ENCODE measurements at regions not wholly inside any gene's neighbourhood (a gene's known extent, or its start where the extent isn't known, plus 50 kb on each side); places are given as distances from the start of the nearest gene placed in this dataset.
A peak's percentile ranks its signal among the peaks of the same experiment; 100 is the strongest.

DNA sequence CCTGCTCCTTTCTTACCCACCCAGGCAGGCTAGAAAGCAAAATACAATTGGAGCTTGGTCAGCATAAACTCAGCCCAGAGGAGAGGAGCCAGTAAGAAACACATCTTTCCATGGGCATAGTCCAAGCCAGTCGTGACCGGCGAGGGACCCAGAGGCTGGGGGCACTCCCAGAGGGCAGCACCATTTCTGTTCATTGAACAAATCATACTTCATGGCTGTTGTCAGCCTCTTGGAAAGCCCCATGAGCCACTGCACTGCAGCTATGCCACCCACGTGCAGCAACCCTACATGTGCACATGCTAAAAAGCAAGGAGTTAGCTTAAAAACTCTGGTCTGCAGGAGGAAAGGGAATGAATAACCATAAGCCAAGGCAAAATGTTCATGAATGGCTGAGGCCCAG is 90.0 kb upstream of the CDKN3 start:
- H3K36me3 Mint-ChIP-seq = no peaks in the 10 kb centered on the region
- no peak for DNase-seq
- no peaks in the 10 kb centered on the region for H3K4me1 Mint-ChIP-seq
- H3K9me3 Mint-ChIP-seq = no peaks in the 10 kb centered on the region
- POLR2A ChIA-PET = no interaction called here
- H3K4me3 Mint-ChIP-seq = no peak overlapping the region
- H3K27ac Mint-ChIP-seq = no peak overlapping the region
- ATAC-seq = no peak
- peaks cover 3 to 31% (median 10%) of the 10 kb centered on the region in 5 donors for H3K27me3 Mint-ChIP-seq

DNA sequence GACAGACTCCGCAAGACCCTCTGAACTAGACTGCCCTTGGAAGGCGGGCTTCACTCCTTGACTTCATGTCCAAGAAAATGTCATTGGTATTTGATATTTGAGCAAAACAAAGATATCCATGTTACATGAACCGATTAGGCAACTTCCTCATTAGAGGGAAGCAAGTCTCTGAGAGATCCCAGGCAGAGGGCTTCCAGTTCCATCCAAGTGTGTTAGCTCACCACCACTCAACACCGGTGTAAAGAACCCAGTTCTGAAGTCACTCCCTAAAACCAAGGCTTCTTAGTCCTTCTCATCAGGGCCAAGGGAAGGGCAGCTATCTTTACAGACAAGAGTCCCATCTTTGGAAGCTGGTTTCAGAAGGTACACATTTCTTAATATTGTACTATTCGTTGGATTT is 87.2 kb upstream of the CDKN3 start:
- Mint-ChIP-seq H3K27ac (no peak overlapping the region), H3K27me3 (peaks cover 5 to 33% (median 10%) of the 10 kb centered on the region in 5 donors)
- no peak for ATAC-seq

DNA sequence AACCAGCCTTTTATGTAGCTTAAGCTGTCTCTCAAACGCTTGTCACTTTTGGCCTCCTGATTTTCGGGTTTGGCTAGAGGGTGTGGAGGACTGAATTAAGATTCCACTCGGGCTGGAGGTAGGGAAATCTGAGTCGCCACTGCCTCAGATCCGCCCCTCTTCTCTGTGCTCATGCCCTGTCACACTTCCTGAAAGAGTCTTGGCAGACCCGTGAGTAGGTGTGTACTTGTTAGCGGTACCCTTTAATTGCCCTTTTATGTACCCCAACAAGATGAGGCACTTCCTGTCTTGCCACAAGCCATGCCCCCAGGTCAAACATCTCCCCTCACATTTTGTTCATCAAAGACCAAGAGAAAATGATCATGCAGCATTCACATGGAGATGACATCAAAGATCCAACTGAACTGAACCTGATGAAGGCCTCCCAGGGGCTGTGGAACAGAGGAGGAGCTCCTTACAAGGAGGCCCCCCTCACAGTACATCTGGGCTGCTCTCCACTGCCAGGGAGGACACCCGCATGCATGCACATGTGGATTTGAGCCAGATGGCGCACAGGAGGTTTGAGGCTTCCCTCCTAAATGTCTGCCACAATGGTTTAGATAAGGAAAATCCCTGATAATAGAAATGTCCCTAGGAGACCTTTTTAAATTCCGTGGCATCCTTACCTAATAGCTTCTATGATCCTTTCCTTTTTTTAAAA is 86.5 kb upstream of the CDKN3 start:
- POLR2A ChIA-PET = no interaction called here
- H3K36me3 Mint-ChIP-seq = no peaks in the 10 kb centered on the region
- no peaks in the 10 kb centered on the region for H3K9me3 Mint-ChIP-seq
- peak overlapping the region in 1 of 10 donors; percentile 45 for H3K27ac Mint-ChIP-seq
- no peak overlapping the region for H3K4me3 Mint-ChIP-seq
- DNase-seq = no peak
- no peak for ATAC-seq
- H3K4me1 Mint-ChIP-seq = no peaks in the 10 kb centered on the region
- H3K27me3 Mint-ChIP-seq = peaks cover 6 to 33% (median 11%) of the 10 kb centered on the region in 5 donors

More for the DNA sequence above, 87.2 kb upstream of the CDKN3 start:
- Mint-ChIP-seq H3K4me1 (no peaks in the 10 kb centered on the region), H3K9me3 (no peaks in the 10 kb centered on the region), H3K4me3 (no peak overlapping the region), H3K36me3 (no peaks in the 10 kb centered on the region)
- no peak for DNase-seq
- POLR2A ChIA-PET = no interaction called here

DNA sequence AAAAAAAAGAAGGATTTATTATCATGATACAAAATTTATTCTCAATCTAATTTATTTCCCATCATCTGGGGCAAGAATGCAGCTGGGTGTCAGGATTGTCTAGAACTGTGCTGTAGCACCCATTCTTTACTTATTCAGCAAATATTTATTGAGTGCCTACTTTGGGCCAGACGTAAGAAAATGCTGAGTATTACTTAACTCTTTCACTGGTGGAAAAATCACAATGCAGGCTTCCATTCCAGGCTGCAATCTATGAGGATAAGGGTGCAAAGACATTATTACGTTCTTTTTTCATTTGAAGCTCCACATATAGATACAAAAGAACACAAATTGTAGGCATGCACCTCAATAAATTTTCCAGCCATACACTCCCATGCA is 86.0 kb upstream of the CDKN3 start:
- H3K27ac Mint-ChIP-seq = no peak overlapping the region
- peaks cover 6 to 31% (median 9%) of the 10 kb centered on the region in 5 donors for H3K27me3 Mint-ChIP-seq
- no peaks in the 10 kb centered on the region for H3K36me3 Mint-ChIP-seq
- no peaks in the 10 kb centered on the region for H3K9me3 Mint-ChIP-seq
- no peak overlapping the region for H3K4me3 Mint-ChIP-seq
- no peak for DNase-seq
- POLR2A ChIA-PET = no interaction called here
- ATAC-seq = no peak
- no peaks in the 10 kb centered on the region for H3K4me1 Mint-ChIP-seq

DNA sequence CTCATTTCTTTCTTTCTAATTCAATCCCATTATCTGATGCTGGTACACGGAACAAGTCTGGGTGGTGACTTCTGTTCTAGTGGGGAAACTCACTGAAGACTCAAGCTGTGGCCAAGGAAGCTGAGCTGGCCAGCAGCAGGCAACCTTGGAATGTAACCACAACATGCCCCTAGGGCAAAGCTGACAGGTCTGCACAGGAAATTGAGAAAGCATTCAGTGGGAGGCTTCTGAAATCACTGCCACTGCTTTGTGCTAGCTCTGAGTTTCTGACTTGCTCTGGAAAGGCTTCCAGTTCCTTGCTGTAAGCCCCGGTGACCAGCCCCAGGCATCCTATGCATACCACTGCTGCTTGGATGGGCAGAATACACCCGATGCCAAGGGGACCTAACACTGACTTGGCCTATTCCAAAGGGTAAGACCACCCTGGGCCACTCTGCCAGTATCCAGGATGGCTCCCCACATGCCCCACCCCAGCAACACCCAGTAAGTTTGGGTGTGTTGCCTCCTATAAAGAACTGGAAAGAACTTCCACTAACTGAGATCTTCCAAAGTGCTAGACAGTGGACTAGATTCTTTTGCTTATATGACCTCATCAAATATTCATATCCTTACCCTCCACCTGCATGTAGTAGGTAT is 84.5 kb upstream of the CDKN3 start:
- H3K9me3 Mint-ChIP-seq = no peaks in the 10 kb centered on the region
- H3K36me3 Mint-ChIP-seq = no peaks in the 10 kb centered on the region
- no peaks in the 10 kb centered on the region for H3K4me1 Mint-ChIP-seq
- no peak overlapping the region for H3K4me3 Mint-ChIP-seq
- peaks cover 9 to 23% (median 12%) of the 10 kb centered on the region in 5 donors for H3K27me3 Mint-ChIP-seq
- H3K27ac Mint-ChIP-seq = no peak overlapping the region
- DNase-seq (no peak), ATAC-seq (no peak)
- POLR2A ChIA-PET = no interaction called here

DNA sequence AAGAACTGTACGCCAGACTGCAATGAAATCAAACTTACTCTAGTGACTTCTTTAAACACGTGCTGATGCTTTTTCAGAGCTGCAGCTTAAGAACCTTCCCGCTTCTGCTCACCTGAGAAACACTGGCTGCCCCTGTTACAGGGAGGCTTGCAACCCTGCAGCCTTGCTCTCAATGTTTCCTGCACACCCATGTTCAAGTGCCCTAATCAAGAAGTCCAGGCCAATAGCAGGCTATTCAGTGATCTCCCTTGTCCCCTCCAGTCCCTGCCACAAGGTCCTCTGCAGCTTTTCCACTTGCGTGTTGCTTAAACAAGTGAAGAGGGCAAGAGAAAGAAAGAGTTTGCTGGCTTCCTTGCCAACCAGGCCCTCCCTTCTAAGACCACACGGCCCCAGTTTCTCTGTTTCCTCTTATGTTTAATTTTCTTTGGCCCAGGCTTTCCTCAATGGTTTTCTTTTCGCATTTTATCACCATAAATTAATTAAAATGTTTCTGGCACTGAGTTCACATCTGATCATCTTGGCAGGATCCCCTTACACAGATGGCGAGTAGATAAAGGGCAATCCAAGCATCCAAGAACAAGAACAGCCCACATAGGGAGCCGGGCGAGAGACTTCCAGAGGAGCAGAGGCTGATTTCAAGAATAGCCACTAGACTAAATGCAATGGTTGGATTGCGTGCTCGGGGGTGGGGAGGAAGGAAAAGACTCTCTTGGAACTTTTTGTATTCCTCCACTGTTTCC is 82.3 kb upstream of the CDKN3 start:
- no peak overlapping the region for H3K27ac Mint-ChIP-seq
- no peak for DNase-seq
- H3K4me1 Mint-ChIP-seq = no peaks in the 10 kb centered on the region
- peaks cover 3 to 18% (median 12%) of the 10 kb centered on the region in 5 donors for H3K27me3 Mint-ChIP-seq
- no peak for ATAC-seq
- POLR2A ChIA-PET = interaction anchor here (0.6 kb wide), 1 partner anchor 403 kb away, joined by 4 read pairs; no protein-coding TSS in a partner anchor
- no peaks in the 10 kb centered on the region for H3K36me3 Mint-ChIP-seq
- no peaks in the 10 kb centered on the region for H3K9me3 Mint-ChIP-seq
- no peak overlapping the region for H3K4me3 Mint-ChIP-seq

DNA sequence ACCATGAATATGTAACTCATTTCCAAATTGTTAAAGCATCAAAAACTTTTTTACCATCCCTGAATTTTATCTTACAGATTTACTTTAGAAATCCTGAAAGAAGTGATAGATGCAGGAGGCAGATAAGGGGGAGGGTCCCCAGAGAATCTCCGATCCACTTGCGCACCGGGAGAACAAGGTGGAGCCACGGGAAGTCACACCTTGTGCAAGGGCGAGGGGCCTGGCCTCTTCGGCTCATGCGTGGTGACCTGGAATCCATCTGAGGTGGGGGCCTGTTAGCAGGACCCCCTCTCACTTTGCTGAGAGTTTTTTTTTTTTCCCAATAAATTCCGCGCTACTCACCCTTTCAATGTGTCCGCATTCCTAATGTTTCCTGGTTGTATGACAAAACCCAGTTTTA is 80.2 kb upstream of the CDKN3 start:
- no peaks in the 10 kb centered on the region for H3K36me3 Mint-ChIP-seq
- no peak for ATAC-seq
- no peak for DNase-seq
- H3K27me3 Mint-ChIP-seq = peaks cover 5 to 18% (median 14%) of the 10 kb centered on the region in 5 donors
- H3K27ac Mint-ChIP-seq = no peak overlapping the region
- POLR2A ChIA-PET = no interaction called here
- H3K9me3 Mint-ChIP-seq = no peaks in the 10 kb centered on the region
- H3K4me1 Mint-ChIP-seq = no peaks in the 10 kb centered on the region
- no peak overlapping the region for H3K4me3 Mint-ChIP-seq

DNA sequence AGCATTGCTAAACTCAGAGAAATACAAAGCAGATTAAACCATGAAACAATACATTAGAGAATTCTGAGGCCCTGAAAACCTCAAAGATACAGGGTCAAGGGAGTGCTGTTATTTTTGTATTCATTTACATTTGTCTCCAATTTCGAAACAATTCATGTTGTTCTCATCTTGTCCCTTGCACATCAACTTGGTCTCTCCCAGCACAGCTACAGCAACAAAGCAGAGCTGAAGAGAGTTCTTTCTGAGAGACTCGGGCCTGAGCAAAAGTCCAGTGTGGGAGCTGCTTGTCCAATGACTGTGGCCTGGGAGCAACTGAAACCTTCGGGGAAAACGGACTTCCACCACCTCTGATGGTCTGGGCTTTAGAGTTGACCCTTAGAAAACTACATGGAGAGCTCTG is 79.4 kb upstream of the CDKN3 start:
- Mint-ChIP-seq H3K27ac (no peak overlapping the region), H3K27me3 (peaks cover 5 to 19% (median 14%) of the 10 kb centered on the region in 5 donors)
- POLR2A ChIA-PET = no interaction called here

DNA sequence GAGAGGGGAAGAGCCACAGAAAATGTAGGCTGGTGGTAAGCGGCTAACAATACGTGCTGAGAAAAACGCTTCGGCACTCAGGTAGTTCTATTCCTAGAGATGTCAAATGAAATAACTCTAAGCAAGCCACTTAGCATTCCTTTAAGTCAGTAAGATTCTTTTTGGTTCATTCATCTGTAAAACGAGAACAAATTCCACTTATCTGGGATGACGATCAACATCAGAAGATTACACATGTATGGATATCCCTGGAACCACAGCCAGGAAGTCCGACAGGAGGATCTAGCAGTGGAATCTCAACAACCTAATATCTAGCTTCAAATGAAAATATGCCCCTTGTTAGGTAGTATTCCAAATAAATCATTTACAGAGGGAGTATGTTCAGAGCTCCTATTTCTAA is 74.6 kb upstream of the CDKN3 start:
- POLR2A ChIA-PET = no interaction called here
- no peaks in the 10 kb centered on the region for H3K4me1 Mint-ChIP-seq
- H3K27ac Mint-ChIP-seq = no peak overlapping the region

More for the DNA sequence above, 79.4 kb upstream of the CDKN3 start:
- no peak for DNase-seq
- Mint-ChIP-seq H3K4me1 (no peaks in the 10 kb centered on the region), H3K36me3 (no peaks in the 10 kb centered on the region), H3K4me3 (no peak overlapping the region), H3K9me3 (no peaks in the 10 kb centered on the region)
- no peak for ATAC-seq

DNA sequence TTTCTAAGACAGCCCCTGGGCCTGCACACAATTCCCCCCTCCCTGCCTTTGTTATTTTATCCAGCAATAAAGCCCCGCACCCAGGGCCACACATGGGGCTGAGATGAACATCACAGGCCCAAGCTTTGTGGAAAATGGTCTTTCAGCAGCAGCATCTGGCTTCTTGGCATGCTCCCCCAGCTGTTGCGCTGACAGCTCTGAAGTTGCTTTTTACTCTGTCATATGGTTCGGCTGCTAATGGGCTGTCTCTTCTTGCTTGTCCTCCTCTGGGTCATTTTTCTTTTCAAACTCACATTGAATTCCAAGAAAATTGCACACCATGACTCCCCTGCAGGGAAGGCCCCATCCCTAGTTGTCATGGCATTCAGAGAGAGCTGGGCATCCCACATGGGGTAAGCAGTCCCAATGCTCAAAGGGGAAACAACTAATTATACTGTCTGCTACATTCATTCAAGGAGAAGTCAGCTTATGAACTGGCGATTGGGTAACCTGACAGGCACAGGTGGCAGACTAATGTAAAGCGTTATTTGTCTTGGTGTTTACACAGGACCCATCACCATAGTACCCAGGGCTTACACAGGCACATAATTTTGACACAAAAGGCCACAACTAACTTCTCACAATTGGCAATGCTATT is 74.0 kb upstream of the CDKN3 start:
- peaks cover 0 to 19% (median 4%) of the 10 kb centered on the region in 5 donors for H3K27me3 Mint-ChIP-seq
- no peaks in the 10 kb centered on the region for H3K4me1 Mint-ChIP-seq
- H3K4me3 Mint-ChIP-seq = no peak overlapping the region
- POLR2A ChIA-PET = no interaction called here
- DNase-seq = no peak
- H3K27ac Mint-ChIP-seq = no peak overlapping the region
- no peaks in the 10 kb centered on the region for H3K9me3 Mint-ChIP-seq
- no peaks in the 10 kb centered on the region for H3K36me3 Mint-ChIP-seq
- ATAC-seq = no peak

More for the DNA sequence above, 74.6 kb upstream of the CDKN3 start:
- H3K27me3 Mint-ChIP-seq = peaks cover 0 to 21% (median 3%) of the 10 kb centered on the region in 5 donors
- H3K36me3 Mint-ChIP-seq = no peaks in the 10 kb centered on the region
- ATAC-seq (no peak), DNase-seq (no peak)
- no peaks in the 10 kb centered on the region for H3K9me3 Mint-ChIP-seq
- no peak overlapping the region for H3K4me3 Mint-ChIP-seq

DNA sequence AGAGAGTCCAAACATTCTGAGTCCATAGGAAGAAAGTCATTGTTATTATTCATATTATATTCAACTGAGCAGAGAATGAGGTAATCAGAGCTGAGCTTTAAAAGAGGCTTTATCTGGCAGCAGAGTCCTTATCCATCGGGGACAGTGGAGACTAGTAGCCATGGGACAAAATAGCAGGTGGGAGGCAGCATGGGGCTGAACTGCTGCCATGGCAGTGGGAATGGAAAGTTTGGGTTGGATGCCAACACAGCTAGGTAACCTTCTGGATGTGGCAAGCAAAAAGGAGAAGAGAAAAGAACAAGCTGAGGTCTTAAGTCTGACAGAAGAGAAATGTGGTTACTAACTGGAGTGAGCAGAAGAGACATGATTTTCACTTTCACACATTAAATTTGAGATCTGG is 71.0 kb upstream of the CDKN3 start:
- no peaks in the 10 kb centered on the region for H3K9me3 Mint-ChIP-seq
- POLR2A ChIA-PET = no interaction called here
- H3K4me3 Mint-ChIP-seq = no peak overlapping the region
- ATAC-seq (no peak), DNase-seq (no peak)
- peaks cover 4 to 27% (median 8%) of the 10 kb centered on the region in 5 donors for H3K27me3 Mint-ChIP-seq
- no peaks in the 10 kb centered on the region for H3K36me3 Mint-ChIP-seq
- no peak overlapping the region for H3K27ac Mint-ChIP-seq
- no peaks in the 10 kb centered on the region for H3K4me1 Mint-ChIP-seq

DNA sequence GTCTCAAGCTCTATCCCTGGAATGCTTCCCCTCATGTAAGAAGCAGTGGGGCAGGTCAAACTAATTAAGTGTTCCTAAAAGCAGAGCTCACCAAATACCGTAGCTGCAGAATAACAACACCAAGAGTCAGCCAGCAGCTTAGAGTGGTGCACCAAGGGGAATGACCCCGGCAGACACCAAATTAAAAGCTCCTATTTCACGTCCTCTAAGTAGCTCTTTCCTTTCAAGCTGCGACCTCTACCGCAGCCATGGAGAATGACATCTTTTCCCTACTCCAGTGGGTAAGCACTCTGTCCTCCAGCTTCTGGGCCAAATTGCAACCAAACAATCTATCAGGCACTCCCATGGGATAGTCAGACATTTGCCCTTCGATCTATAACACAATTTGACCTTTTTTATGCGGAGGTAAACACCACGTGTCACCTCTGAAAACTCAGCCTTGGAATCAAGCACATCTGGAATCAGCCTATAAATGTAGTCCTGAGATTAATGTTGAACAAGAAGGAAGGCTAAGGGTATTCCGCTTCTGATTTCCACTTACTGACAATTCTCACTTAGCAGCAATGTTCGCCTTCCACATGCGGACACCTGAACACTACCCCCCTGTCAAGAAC is 67.6 kb upstream of the CDKN3 start:
- Mint-ChIP-seq H3K36me3 (no peaks in the 10 kb centered on the region), H3K4me1 (no peaks in the 10 kb centered on the region), H3K27me3 (peaks cover 8 to 43% (median 13%) of the 10 kb centered on the region in 5 donors), H3K27ac (no peak overlapping the region), H3K9me3 (no peaks in the 10 kb centered on the region), H3K4me3 (no peak overlapping the region)
- ATAC-seq (no peak), DNase-seq (no peak)
- POLR2A ChIA-PET = no interaction called here

DNA sequence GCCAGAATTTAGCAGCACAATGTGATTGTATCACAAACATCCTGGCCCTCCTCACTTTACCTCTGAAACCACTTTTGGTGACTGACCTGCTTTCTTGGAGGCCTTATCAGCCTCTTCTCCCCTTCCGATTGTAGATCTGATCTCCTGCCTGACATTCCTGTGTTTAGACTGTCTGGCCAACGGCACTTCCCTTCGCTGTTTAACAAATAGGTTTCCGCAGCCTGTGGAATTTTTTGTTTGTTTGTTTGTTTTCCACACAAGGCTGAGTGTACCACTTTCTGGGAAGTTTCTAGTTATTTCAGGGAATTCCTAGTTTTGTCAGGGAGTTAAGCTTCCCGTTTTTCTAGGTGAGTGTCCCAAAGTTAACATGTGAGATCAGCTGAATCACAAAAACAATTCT is 65.9 kb upstream of the CDKN3 start:
- Mint-ChIP-seq H3K27ac (no peak overlapping the region), H3K27me3 (peaks cover 11 to 43% (median 13%) of the 10 kb centered on the region in 5 donors), H3K36me3 (no peaks in the 10 kb centered on the region), H3K4me3 (no peak overlapping the region), H3K9me3 (no peaks in the 10 kb centered on the region), H3K4me1 (no peaks in the 10 kb centered on the region)
- POLR2A ChIA-PET = no interaction called here
- DNase-seq (no peak), ATAC-seq (no peak)

All from naive thymus-derived CD8-positive, alpha-beta T cell (primary cell).